Effector memory CD4-positive, alpha-beta T cell (primary cell): ENCODE measurements at regions not wholly inside any gene's neighbourhood (a gene's known extent, or its start where the extent isn't known, plus 50 kb on each side); places are given as distances from the start of the nearest gene placed in this dataset.

Source experiments
- DNase-seq, 3 donors: peaks; one replicate each; pipeline ENCODE4 v3.0.0-alpha.2; 2020
- H3K27ac ChIP-seq: 2 replicates; pipeline ENCODE4 v1.7.0; 2013; ENCODE audit warnings: mild to moderate bottlenecking, low read length, moderate library complexity; ENCODE audit not compliant: insufficient read depth, poor library complexity, severe bottlenecking
- H3K27me3 ChIP-seq: replicated peaks from 2 replicates; pipeline ENCODE4 v1.7.0; 2013; ENCODE audit warnings: mild to moderate bottlenecking, low read length; ENCODE audit not compliant: insufficient read depth, control insufficient read depth, poor library complexity, severe bottlenecking
- H3K36me3 ChIP-seq: 2 replicates; pipeline ENCODE4 v1.7.0; 2013; ENCODE audit warnings: mild to moderate bottlenecking, low read length, moderate library complexity; ENCODE audit not compliant: control insufficient read depth, insufficient read depth
- H3K4me1 ChIP-seq: 2 replicates; pipeline ENCODE4 v1.7.0; 2013; ENCODE audit warnings: low read length, mild to moderate bottlenecking; ENCODE audit not compliant: control insufficient read depth, insufficient read depth, poor library complexity, severe bottlenecking
- H3K4me3 ChIP-seq: 2 replicates; pipeline ENCODE4 v1.7.0; 2013; ENCODE audit warnings: low read length, low read depth, mild to moderate bottlenecking; ENCODE audit not compliant: insufficient read depth, poor library complexity, severe bottlenecking
- H3K9me3 ChIP-seq: 2 replicates; pipeline ENCODE4 v1.7.0; 2013; ENCODE audit warnings: mild to moderate bottlenecking, low read length, moderate library complexity; ENCODE audit not compliant: control insufficient read depth

DNA sequence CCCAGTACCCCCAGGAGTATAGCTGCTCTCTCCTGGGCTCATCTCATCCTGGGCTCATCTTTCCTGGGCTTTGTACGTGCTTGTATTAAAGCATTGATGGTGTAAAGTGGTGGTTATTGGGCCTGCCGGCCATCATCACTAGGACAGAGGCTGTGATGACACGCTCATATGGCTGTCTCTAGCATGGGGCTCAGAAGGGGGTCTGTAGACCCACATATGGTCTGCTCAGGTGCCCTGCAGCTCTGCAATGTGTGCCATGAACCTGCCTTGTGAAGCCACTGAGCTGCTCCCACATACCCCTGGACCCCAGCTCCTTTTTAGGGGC, 143.4 kb downstream of the CDC5L start:
- DNase-seq, result no peak
- Histone ChIP-seq H3K27me3 (peaks cover 2% of the 10 kb centered on the region), H3K27ac (no peak overlapping the region), H3K36me3 (no peaks in the 10 kb centered on the region), H3K9me3 (no peaks in the 10 kb centered on the region), H3K4me3 (no peak overlapping the region), H3K4me1 (no peaks in the 10 kb centered on the region)

DNA sequence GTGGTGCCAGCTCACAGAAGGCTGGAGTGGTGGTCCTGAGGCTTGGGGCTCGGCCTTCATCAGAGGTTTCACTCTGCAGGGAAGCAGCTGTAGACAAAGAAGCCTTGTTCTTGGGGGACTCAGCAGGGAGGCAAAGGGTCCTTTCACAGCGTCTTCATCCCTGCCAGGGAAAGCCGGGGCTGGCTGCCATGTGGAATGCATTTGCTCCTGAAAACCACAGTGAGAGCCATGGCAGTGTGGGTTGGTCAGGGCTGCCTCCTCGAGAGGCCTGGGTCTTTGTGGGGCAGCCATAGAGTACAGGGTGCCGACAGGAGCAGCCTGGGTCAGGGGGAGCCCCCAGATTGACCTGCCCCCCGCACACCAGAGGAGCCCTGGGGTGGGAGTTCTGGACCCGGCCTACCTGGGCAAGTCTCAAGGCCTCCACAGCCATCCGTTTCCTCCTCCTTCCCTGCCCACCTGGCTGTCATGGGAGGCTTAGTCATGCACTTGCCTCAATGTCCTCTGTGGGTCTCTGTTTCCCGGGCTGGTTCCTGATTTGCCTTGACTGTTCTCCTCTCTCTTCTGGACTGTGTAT, 144.0 kb downstream of the CDC5L start:
- Histone ChIP-seq H3K27ac (no peak overlapping the region), H3K4me1 (no peaks in the 10 kb centered on the region), H3K36me3 (no peaks in the 10 kb centered on the region), H3K9me3 (no peaks in the 10 kb centered on the region), H3K4me3 (no peak overlapping the region), H3K27me3 (peaks cover 2% of the 10 kb centered on the region)
- DNase-seq, result no peak

GRCh38 chr6:44533421-44533820, 145.9 kb downstream of the CDC5L start:
- Histone ChIP-seq H3K4me1 (no peaks in the 10 kb centered on the region), H3K27ac (no peak overlapping the region), H3K27me3 (peaks cover 2% of the 10 kb centered on the region), H3K4me3 (no peak overlapping the region), H3K9me3 (no peaks in the 10 kb centered on the region), H3K36me3 (no peaks in the 10 kb centered on the region)
- no peak for DNase-seq

- Histone ChIP-seq H3K27me3 (no peaks in the 10 kb centered on the region), H3K9me3 (no peaks in the 10 kb centered on the region)
- DNase-seq, result no peak
Measured at GRCh38 chr6:44534291-44534690, 146.8 kb downstream of the CDC5L start.

DNA sequence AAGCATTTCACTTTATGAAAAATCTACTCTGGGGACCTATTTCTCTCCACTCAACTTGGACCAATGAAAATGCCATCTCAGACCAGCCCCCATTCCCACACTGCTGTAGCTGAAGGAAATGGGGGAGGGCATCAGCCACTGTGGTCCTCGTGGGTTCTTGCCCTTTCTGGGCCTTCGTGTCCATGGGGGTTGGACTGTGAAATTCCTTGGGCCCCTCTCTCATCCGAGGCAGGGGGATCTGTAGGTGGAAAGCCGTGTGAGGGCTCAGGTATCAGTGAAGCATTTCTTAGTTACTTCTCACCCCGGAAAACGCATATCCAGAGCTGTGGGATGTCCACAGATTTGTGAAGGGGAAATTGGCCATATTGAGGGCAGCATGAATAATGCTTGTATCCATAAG, 147.9 kb downstream of the CDC5L start:
- Histone ChIP-seq H3K4me1 (no peaks in the 10 kb centered on the region), H3K36me3 (no peaks in the 10 kb centered on the region), H3K27ac (no peak overlapping the region), H3K4me3 (no peak overlapping the region), H3K9me3 (no peaks in the 10 kb centered on the region), H3K27me3 (no peaks in the 10 kb centered on the region)
- no peak for DNase-seq

More at GRCh38 chr6:44534291-44534690, 146.8 kb downstream of the CDC5L start:
- Histone ChIP-seq H3K4me3 (no peak overlapping the region), H3K36me3 (no peaks in the 10 kb centered on the region), H3K4me1 (no peaks in the 10 kb centered on the region), H3K27ac (no peak overlapping the region)

- Histone ChIP-seq H3K4me3 (no peak overlapping the region), H3K9me3 (no peaks in the 10 kb centered on the region), H3K4me1 (no peaks in the 10 kb centered on the region), H3K27me3 (no peaks in the 10 kb centered on the region), H3K36me3 (no peaks in the 10 kb centered on the region), H3K27ac (no peak overlapping the region)
- DNase-seq, result no peak
Measured at GRCh38 chr6:44535967-44536366, 148.5 kb downstream of the CDC5L start.

DNA sequence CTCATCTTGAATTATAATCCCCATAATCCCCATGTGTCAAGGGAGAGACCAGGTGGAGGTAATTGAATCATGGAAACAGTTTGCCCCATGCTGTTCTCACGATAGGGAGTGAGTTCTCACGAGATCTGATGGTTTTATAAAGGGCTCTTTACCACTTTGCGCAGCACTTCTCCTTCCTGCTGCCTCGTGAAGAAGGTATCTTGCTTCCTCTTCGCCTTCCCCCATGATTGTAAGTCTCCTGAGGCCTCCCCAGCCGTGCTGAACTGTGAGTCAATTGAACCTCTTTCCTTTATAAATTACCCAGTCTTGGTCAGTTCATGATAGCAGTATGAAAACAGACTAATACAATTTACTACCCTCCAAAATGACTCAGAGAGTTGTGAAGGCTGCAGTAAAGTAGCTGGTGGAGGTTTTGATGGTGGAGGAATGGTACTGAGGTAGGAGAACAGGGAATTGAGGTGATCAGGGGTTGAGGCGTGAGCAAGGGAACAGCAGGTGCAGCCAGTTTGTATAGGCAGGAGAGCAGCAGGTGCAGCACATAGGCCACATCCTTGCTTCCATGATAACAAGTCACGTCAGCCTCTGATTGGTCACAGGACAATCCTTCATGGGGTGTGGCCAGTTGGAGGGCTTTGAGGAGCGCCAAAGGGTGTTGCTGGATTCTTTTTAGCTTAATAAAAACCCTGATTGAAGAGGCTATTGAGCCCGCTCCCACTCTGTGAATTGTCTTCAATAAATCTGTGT, 150.0 kb downstream of the CDC5L start:
- H3K4me3 ChIP-seq, result no peak overlapping the region
- no peaks in the 10 kb centered on the region for H3K36me3 ChIP-seq
- no peak overlapping the region for H3K27ac ChIP-seq
- H3K4me1 ChIP-seq, result no peaks in the 10 kb centered on the region
- no peaks in the 10 kb centered on the region for H3K27me3 ChIP-seq
- DNase-seq, result no peak
- H3K9me3 ChIP-seq, result no peaks in the 10 kb centered on the region

DNA sequence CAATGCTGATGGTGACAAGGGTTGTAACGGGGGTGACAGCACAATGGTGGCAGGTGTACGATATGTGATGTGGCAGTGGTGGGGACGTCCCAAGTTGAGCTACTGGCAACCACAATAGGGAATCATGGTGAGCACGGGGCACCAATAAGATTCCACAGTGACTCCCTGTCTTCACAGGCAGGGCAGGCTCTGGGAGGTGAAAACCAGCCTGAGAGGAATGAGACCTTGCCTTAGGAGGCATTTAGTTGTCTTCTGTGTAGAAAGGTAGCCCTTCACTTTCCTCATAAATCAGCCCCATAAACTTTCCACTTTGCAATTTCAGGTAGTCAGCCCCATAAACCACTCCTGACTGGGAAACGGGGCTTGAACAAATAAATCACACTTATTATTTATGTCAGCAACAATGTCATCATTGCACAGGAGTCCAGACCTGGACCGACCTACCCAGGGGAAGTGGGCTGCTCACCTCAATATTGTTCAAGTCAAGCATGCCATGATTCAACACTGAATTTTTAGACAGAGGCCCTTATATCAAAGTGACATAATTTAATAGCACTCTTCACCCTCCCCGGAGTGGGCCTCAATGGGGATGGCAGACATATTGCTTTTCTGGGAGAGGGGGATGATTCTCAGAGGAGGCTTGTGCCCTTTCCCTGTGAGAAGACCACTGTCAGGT, 150.8 kb downstream of the CDC5L start:
- H3K27me3 ChIP-seq, result no peaks in the 10 kb centered on the region
- DNase-seq, result no peak
- no peaks in the 10 kb centered on the region for H3K36me3 ChIP-seq
- no peaks in the 10 kb centered on the region for H3K9me3 ChIP-seq
- no peaks in the 10 kb centered on the region for H3K4me1 ChIP-seq
- H3K4me3 ChIP-seq, result no peak overlapping the region
- H3K27ac ChIP-seq, result no peak overlapping the region

DNA sequence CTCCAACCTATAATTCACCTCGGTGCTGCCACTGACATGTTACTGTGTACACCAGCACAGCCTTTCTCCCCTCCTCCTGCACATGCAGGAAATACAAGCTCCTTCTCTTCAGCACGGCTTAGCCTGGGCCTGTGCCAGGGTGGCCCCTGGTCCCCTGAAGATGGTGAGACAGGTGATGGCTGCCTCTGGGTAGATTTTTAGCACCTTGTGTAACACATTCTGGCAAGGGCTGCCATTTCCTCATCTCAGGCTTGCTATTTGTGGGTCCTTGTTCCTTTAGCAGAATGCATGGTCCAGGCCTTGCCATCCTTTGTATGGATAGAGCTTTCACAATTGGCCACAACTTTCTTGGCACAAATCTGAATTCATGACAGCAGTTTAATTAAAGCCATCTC, 151.3 kb downstream of the CDC5L start:
- Histone ChIP-seq H3K27ac (no peak overlapping the region), H3K27me3 (no peaks in the 10 kb centered on the region), H3K36me3 (no peaks in the 10 kb centered on the region), H3K4me1 (no peaks in the 10 kb centered on the region), H3K9me3 (no peaks in the 10 kb centered on the region), H3K4me3 (no peak overlapping the region)
- no peak for DNase-seq

DNA sequence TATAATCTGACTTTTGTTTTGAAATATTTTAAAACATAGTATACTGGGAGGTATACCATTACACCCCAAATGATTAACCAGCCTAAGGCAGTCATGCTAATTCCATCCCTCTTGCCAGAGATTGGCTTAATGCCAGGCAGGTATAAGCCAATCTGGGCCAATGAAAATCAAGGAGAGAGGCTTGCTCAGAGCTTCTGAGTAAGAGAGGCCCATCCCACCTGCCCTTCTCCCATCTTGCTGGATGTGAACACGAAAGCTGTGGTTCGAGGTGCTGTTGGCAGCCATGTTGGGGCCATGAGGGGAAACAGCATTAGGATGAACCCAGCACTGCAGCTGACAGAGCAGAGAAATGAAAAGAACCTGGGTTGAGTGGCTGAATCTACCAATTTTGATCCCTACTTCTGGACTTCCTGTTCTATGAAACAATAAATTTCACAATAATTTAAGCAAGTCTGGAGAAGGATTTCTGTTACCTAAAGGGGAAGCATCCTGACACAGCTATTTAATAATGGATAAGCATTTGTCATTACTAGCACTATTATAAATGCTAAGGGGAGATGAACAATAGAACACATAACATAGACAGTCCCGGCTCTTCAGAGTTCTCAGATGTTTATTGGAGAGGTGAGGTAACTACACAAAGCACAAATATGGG, 152.3 kb downstream of the CDC5L start:
- H3K36me3 ChIP-seq, result no peaks in the 10 kb centered on the region
- H3K4me3 ChIP-seq, result no peak overlapping the region
- no peak overlapping the region for H3K27ac ChIP-seq
- H3K9me3 ChIP-seq, result no peaks in the 10 kb centered on the region
- no peaks in the 10 kb centered on the region for H3K27me3 ChIP-seq
- H3K4me1 ChIP-seq, result no peaks in the 10 kb centered on the region
- DNase-seq, result no peak
